HG03520 (cell line): ENCODE measurements at regions not wholly inside any gene's neighbourhood (a gene's known extent, or its start where the extent isn't known, plus 50 kb on each side); places are given as distances from the start of the nearest gene placed in this dataset.

Experiments
- ATAC-seq: cut with Tn5 transposase; IDR thresholded peaks from one replicate; pipeline ENCODE4 v1.9.1; 2021; ENCODE audit warnings: mild to moderate bottlenecking, moderate library complexity; ENCODE audit not compliant: unreplicated experiment

DNA sequence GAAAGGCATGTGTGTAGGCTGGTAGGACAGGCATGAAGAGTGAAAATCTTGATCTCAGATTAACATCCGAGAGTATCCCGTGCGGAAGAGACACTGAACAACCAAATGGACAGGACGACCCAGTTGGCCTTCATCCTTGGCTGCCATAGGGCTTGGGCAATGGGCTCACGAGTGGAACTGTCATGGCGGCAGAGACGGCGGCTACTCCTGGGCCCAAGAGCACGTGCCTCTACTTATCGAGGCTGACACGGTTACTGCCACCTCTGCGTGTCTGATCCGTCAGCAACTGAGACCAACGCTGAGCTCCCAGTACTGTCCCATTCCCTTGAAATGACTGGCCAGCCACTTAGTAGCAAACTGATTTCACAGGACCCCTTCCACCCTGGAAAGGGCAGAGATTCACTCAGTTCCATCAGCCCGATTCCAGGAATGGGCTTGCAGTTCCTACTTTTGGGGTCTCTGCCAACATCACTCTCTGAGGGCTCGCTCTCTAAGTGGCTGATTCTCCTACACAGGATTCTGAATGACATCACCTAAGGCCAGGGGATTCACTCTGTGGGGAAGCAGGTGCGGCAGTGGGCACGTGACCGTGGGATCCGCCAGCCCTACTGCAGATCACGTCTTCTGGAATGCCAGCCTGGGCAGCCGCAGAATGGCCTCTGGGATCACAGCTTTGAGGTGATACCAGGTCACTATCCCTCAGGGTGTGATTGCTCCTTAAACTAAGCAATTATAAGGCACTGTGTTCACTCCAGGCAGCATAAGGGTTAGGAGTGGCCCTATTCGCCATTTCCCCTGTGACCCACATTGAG is 97.8 kb downstream of the RPS6KA4 start:
- ATAC-seq, result no peak

DNA sequence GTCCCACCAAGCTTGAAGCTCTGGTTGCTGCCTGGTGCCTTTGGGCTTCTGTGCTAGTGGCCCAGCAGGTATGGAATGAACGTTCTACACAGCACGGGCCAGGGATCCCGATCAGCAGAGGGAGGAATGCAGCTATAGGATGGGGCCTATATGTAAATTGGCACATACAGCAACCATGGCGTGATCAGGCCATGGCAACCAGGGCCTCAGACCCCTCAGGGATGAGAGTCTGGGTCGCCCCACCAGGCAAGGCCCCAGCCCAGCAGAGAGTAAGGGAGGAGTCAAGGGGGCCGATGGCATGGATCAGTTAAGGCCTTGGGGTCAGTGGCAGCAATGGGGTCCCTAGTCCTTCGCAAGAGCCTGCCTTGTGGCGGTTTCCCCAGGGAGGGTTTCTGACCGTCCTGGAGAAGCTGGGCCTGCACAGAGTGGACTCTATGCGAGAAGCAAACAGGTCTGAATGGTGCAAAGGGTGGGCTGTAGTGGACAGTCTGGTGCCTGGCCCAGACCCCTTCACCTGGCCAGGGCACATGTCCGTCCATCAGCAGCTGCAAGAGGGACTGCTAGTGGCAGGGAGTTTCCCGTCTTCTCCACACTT is 98.2 kb upstream of the SLC22A11 start:
- no peak for ATAC-seq

DNA sequence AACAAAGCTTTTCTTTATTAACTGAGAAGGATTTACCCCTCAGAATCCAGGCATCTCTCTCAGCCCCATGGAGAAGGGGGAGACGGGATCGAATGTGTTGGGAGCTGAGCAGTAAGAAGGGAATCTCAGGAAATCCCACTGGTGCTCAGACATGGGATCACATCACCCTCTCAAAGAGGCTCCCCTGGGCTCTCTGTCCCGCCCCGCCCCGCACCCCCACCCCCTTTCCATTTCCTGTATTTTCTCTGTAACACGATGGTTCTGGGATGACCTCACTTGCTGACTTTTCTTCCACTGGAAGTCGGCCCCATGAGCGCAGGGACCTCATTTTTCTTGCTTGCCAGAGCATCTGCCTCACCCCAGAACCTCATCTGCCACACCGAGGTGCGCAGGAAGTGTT is 96.7 kb upstream of the SLC22A11 start:
- ATAC-seq, result no peak

DNA sequence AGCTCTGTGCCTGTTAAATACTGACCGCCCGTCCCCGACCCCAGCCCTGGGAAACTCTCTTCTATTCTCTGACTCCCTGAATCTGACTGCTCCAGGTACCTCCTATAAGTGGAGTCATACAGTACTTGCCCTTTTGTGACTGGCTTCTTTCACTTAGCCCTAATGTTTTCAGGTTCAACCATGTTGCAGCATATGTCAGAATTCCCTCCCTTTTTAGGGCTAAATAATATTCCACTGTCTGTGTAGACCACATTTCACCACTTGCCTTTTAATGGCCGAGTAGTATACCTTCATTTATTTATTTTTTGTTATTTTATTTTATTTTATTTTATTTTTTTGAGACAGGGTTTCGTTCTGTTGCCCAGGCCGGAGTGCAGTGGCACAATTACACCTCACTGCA is 96.1 kb upstream of the SLC22A11 start:
- ATAC-seq, result no peak

DNA sequence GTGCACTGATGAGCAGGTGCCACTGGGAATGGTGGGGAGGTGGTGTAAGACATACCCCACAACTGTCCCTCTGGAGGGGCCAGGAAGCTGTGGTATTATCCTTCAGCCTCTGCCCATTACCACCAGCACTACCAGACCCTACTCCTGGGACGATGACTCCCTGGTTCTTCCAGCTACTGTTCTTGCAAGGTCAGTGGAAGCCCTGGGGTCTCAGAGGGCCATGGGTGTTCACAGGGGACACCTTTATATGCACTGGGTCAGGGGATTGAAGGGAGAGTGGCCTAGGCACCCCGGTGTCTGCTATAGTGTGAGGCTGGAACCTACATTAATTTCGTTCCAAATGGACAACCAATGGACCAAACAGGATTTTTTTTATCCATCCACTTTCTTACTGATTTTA is 94.7 kb upstream of the SLC22A11 start:
- no peak for ATAC-seq

DNA sequence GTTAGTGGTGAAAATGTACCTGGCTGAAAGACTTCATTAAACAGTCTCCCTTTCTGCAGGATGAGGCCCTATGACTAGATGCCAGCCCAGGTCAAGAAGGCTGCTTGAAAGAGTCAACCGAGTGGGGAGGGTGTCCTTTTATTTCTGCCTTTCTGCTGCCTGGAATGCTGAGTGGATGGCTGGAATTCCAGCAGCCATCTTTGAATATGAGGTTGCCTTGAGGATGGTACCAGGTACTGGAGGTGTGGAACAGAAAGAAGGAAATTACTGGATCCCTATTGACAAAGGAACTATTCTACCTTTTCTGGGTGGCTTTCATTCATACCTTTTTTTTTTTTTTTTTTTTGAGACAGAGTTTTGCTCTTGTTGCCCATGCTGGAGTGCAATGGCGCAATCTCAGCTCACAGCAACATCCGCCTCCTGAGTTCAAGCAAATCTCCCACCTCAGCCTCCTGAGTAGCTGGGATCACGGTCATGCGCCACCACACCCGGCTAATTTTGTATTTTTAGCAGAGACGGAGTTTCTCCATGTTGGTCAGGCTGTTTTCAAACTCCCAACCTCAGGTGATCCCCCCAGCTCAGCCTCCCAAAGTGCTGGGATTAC is 89.5 kb upstream of the SLC22A11 start:
- no peak for ATAC-seq

DNA sequence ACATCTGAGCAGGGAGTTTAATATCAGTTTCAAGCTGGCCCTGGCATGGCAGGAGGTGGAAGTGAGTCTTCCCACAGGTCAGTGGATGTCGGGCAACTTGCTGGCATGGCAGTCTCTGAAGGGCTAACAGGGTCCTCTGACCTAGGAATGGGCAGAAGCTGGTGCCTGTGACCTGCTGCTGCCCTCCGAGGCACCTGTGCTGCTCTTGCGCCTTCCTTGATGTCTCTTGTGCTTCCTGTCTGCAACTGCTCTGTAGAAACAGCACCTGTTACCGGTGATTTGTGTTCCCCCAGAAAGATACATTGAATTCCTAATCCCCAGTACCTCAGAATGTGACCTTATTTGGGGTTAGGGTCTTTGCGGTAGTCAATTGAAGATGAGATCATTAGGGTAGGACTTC is 86.5 kb upstream of the SLC22A11 start:
- ATAC-seq, result no peak

DNA sequence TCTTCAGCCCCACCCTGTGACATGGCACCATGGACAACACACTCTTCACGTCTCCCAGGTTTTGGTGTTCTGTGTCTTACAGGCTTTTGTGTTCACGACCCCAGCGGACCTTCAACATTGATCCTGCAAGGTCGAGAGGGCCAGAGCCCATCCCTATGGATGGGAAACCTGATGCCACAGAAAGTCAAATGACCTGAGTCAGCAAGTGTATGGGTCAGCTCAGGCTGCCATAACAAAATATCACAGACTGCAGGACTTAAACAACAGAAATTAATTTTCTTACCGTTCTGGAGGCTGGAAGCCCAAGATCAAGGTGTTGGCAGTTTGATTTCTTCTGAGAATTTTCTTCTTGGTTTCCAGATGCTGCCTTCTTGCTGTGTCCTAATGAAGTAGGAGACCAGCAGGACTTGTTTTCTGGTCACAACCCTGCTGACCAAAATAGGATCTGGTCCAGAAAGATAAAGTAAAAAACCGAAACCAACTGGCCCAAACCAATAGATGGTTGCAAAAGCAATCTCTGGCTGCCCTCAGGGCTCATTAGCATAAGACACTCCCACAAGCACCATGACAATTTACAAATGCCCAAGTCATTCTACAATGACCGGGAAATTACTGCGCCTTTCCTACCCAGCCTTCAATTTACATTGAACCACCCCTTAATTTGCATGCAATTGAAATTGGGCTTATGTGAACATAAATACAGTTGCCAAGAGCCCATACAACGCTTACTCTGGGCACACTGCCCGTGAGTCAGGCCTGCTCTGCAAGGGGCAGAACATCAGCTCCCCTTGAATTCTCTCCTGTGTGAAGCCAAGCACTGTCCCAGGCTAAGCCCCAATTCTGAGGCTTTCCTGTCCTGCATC is 82.9 kb upstream of the SLC22A11 start:
- ATAC-seq, result no peak

DNA sequence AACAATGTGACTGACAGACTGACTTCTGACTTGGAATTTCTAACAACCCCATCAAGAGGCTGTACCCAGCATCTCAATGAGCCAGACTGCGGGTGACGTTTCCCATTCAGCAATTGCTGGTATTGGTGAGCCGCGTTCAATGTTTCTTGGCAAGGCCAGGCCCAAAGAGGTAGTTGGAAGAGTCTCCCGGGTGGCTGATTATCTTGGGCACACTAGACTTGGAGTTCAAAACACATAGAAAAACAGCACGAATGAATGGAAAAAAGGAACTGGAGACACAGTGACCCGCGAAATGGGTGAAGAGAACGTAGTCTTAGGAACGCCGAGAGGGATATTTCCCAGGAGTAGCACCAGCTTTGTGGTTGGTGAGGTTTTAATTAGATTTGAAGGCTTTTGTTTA is 81.1 kb upstream of the SLC22A11 start:
- no peak for ATAC-seq

DNA sequence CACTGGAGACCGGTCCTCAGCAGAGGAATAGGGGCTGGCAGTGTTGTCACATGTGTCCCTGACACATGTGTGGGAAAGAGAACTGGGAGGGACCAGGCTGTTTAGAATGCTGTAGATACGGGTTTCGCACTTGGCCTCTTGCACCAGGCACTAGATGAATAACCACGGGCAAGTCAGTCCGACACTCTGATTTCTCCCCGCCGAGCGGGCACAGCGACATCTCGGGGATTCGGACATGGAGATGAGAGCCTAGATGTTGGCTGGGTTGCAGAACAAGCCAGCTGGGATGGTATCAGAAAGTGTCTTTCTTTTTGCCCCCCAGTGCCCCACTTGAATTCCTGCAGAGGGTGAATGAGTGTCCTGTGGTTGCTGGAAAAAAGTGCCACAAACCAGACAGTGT is 80.6 kb upstream of the SLC22A11 start:
- no peak for ATAC-seq

DNA sequence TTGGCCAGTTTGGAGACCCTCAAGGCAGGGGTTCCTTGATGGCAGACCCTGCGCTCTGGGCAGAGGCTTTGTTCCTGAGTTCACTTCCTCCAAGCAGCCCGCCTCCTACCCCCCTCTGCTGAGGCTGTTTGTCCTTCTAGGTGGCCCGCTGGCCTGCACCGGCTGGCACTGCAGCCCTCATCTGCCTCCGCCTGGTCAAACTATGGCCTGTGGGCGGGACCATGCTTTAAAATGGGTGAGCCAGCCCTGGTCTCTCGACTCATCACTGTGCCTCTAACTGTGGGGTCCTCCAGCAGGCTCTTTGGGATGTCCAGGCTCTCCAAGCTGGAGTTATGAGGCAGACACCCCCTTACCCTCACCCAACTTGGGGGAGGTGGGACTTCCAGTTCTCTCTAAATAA is 78.9 kb upstream of the SLC22A11 start:
- ATAC-seq, result no peak

DNA sequence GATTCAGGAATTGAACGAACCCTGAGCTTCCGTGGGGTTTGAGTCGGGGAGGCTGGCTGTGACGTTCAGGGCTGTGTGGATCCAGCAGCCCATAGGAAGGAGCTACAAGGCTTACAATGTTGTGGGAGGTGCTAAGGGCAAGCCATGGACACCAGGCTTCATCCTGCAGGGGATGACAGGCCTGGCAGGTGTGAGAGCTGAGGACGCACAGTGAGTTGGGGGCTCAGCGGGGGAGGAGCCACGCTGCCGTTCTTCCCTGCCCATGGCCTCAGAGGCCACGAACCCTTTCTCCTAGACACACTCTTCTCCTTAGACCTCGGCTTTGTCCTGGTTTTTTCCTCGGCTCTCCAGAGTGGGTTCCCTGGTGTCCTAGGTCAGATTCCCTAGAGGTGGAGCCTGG is 78.1 kb upstream of the SLC22A11 start:
- ATAC-seq, result no peak

DNA sequence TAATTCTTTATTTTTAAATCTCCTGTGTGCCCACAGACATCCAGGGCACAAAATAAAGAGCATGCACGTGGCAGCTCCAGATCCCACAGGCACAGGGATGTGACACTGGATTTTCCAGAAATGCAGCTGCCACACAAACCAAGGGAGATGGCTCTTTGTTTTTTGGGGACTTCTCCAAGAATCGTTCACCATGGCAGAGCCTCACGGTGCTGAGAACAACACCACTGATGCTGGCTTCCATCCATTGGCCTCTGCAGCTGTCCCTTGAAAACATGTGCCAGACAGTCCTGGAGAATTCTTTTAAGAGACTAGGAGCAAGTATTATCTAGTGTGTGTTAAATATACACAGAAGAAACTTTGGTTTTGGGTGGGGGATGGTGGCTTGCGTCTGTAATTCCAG is 73.2 kb upstream of the SLC22A11 start:
- no peak for ATAC-seq

DNA sequence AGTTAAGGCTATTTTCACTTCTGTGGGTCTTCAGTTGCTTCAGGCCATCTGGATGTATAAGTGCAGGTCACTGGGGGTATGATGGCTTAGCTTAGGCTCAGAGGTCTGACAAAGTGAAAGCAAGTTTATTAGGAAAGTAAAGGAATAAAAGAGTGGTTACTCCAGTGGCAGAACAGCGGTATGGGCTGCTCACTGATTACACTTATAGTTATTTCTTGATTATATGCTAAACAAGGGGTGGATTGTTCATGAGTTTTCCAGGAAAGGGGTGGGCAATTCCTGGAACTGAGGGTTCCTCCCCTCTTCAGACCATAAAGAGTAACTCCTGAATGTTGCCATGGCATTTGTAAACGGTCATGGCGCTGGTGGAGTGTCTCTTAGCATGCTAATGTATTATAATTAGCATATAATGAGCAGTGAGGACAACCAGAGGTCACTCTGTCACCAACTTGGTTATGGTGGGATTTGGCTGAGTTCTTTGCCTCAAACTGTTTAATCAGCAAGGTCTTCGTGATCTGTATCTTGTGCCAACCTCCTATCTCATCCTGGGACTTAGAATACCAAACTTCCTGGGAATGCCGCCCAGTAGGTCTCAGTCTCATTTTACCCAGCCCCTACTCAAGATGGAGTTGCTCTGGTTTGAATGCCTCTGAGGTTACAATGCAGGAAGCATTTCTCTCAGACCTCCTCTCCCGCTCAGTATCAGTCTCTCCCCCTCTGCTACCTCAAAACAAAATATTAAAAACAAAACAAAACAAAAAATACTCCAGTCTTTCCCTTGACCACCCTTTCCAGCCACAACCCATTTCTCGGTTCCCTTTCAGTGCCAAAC is 71.3 kb upstream of the SLC22A11 start:
- ATAC-seq, result no peak

DNA sequence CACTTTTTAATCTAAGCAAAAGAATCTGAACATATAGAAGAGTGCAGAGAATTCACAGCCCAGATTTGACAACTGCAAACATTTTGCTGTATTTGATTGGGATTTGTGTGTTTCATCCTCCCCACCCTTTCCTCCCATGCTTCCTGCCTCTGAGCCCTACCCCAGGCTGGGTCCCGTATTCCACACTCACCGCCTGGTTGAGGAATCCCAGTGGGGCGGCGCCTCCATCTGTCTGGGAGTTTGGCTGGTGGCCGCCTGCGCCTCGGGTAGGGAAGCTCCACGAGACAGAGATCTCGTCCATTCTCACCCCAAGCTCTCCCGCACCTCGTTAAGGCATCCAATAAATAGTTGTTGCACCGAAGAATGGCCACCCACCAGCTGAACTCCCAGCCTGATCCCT is 70.7 kb upstream of the SLC22A11 start:
- no peak for ATAC-seq

DNA sequence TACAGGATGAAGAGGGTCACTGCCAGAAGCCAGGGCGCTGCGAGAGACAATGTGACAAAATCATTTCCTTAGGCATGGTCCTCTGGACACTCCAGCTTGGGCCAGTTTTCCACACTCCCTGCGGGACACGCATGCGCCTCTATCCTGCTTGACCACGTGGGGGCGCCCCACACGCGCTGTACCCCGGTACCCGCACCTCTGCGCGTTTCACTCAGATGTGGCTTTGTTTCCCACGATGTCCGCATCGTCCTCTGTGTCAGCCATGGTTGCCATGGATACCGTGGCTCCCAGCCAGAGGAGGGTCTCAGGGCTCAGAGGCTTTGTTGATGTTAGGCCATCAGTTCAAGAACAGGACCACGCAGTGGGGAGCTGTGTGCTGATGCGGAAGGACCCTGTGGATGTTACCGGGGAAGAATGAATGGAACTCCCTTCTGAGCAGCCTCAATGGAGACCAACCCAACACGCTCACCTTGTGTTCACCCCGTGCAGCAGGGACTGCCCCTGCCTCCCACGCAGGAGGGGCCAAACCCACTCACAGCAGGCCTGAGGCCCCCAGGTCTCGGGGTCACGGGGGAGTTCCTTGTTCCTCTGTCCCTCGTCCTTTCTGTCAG is 65.8 kb upstream of the SLC22A11 start:
- no peak for ATAC-seq

DNA sequence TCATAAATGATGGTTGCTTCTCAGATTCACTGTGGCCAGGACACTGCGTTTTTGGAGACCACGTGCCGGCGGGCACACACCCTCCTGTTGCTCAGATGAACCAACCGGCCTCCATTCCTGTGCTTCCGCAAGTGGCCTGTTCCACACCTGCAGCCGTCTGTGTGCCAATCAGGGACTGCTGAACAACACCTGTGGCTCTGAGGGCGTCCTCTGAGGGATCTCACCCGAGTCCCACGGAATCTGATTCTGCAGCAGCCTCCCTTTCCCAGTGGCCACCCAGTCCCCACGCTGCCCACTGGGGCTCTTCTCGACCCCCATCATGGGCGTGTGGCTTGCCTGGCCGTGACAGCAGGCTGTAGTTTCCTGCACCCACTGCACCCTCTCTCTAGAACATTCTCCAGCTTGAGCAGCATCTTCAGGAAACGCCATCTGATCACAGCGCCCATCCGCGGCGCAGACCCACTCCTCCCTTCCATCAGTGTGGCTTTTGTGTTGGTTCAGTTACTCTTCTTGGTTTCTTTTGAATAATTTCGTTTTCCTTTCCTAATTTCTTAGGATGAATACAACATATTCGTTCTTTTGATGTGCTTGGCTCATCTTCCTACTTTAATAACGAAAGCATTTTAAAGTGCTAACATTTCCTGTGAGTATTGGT is 65.1 kb upstream of the SLC22A11 start:
- no peak for ATAC-seq

DNA sequence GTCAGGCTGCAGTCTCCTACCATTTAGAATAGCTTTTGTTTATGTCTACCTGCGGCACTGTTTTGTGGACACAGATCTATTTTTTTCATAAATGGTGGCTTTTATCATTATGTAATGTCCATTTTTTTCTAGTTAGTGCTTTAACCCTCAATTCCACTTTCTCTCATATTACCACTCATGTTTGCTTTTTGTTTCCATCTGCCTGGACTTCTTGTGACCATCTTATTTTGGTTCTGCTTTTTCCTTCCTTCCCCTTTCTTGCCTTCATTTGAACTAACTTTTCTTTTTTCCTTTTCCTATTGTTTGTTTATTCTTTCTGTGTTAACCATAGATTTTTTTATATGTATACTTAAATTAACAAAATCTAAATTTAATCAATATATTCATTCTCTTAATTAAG is 63.2 kb upstream of the SLC22A11 start:
- ATAC-seq, result no peak

DNA sequence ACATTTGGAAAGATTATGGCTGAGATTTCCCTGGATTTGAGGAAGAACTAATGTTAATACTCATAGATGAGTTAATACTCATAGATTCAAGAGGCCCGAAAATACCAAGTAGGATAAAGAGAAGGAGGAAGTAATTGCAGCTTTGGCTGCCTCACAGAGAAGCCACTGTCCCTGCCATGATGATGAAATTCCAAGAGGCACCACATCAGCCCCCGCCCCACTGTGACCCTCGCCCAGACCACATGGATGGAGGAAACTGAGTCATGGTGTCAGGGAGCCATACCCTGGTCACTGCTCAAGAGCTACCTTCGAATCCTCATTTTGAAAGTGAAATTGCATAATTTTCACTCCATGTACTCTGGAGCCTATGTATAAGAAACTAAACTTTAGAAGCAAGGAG is 57.6 kb upstream of the SLC22A11 start:
- no peak for ATAC-seq
